Activated CD8-positive, alpha-beta T cell treated with anti-CD3 and anti-CD28 coated beads for 36 hours (primary cell): ENCODE measurements at regions not wholly inside any gene's neighbourhood (a gene's known extent, or its start where the extent isn't known, plus 50 kb on each side); places are given as distances from the start of the nearest gene placed in this dataset.

ENCODE experiments used
- ATAC-seq: fragments of 200-7000 bp; cut with Tn5 transposase; one replicate; pipeline ENCODE4 v1.10.0; 2021; ENCODE audit warnings: mild to moderate bottlenecking, moderate library complexity
- CTCF ChIA-PET: fragments of 350-600 bp; sonication (Branson Sonifier 250); formaldehyde crosslinking; loops from one replicate; lab custom pipeline; 2021; ENCODE audit warnings: antibody characterized with exemption; lab: Charles Lee
- POLR2A ChIA-PET: fragments of 350-600 bp; sonication (Branson Sonifier 250); formaldehyde crosslinking; loops from one replicate; lab custom pipeline; 2021; ENCODE audit warnings: antibody characterized with exemption; lab: Charles Lee
- DNase-seq: peaks from one replicate; pipeline ENCODE4 v3.0.0-alpha.2; 2020
- H3K27ac Mint-ChIP-seq: one replicate; pipeline ENCODE4 v1.8.0; 2021; ENCODE audit warnings: mild to moderate bottlenecking, mixed read lengths
- H3K27me3 Mint-ChIP-seq: one replicate; pipeline ENCODE4 v1.8.0; 2021; ENCODE audit warnings: mixed read lengths
- H3K36me3 Mint-ChIP-seq: one replicate; pipeline ENCODE4 v1.8.0; 2021; ENCODE audit warnings: low read depth, mixed read lengths
- H3K4me1 Mint-ChIP-seq: one replicate; pipeline ENCODE4 v1.8.0; 2021; ENCODE audit warnings: low read depth, mixed read lengths
- H3K4me3 Mint-ChIP-seq: one replicate; pipeline ENCODE4 v1.8.0; 2021; ENCODE audit warnings: mild to moderate bottlenecking, moderate library complexity, mixed read lengths
- H3K9me3 Mint-ChIP-seq: one replicate; pipeline ENCODE4 v1.8.0; 2021; ENCODE audit warnings: mixed read lengths
- intact Hi-C: fragments of 100-400 bp; cut with micrococcal nuclease; formaldehyde crosslinking; loops from one replicate; pipeline ENCODE4 v1.10.0; 2022
- TF ChIP-seq, protein P1 (sequence below): fragments of 200-600 bp; IDR thresholded peaks from one replicate; pipeline ENCODE4 v1.8.0; 2022; ENCODE audit warnings: antibody characterized with exemption, mild to moderate bottlenecking

DNA sequence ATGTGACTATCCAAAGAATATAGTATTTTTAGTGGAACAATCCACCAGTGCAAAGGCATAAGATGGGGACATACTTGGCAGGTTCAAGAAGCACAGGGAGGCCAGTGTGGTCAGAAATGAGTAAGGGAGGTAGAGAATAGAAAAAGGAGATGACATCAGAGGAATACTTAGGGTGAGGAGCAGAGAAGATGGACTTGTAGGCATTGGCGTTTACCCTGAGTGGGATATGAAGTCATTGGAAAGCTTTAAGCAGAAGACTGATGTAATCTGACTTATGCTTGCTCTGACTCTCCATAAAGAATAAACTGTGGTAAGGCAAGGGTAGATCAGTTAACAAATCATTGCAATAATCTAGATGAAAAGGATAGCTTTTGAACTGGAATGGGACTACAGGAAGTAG lies 228.7 kb downstream of the GJA1 start:
- no peak overlapping the region for H3K27ac Mint-ChIP-seq
- H3K4me1 Mint-ChIP-seq, result no peaks in the 10 kb centered on the region
- no peak for ATAC-seq
- intact Hi-C loops, result no loop called here
- DNase-seq, result no peak
- no peaks in the 10 kb centered on the region for H3K27me3 Mint-ChIP-seq
- H3K4me3 Mint-ChIP-seq, result no peak overlapping the region
- H3K36me3 Mint-ChIP-seq, result no peaks in the 10 kb centered on the region
- ChIA-PET CTCF (no interaction called here), POLR2A (no interaction called here)
- no peaks in the 10 kb centered on the region for H3K9me3 Mint-ChIP-seq
- TF ChIP-seq, protein P1, sequence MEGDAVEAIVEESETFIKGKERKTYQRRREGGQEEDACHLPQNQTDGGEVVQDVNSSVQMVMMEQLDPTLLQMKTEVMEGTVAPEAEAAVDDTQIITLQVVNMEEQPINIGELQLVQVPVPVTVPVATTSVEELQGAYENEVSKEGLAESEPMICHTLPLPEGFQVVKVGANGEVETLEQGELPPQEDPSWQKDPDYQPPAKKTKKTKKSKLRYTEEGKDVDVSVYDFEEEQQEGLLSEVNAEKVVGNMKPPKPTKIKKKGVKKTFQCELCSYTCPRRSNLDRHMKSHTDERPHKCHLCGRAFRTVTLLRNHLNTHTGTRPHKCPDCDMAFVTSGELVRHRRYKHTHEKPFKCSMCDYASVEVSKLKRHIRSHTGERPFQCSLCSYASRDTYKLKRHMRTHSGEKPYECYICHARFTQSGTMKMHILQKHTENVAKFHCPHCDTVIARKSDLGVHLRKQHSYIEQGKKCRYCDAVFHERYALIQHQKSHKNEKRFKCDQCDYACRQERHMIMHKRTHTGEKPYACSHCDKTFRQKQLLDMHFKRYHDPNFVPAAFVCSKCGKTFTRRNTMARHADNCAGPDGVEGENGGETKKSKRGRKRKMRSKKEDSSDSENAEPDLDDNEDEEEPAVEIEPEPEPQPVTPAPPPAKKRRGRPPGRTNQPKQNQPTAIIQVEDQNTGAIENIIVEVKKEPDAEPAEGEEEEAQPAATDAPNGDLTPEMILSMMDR, result no peak

DNA sequence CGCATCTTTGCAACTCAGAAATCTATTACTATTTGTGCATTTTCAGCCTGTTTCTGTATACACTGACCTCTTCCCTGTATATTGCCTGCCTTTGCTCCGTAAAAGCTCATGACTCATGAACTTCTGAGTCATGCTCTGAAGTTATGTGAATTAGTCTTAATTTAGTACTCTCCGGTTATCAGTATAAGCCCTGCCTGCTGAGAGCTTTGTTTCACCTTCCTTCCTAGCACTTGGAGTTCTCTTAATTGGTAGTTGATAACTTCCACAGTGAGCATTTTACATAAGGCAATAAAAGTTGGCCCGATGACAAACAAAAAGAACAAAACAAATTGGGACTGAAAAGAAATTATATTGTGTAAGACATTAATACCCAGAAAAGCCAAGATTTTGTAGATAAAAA lies 231.4 kb downstream of the GJA1 start:
- CTCF ChIA-PET, result no interaction called here
- TF ChIP-seq, protein P1, result no peak
- no peak overlapping the region for H3K4me3 Mint-ChIP-seq
- POLR2A ChIA-PET, result no interaction called here
- ATAC-seq (no peak), DNase-seq (no peak)
- H3K4me1 Mint-ChIP-seq, result no peaks in the 10 kb centered on the region
- intact Hi-C loops, result no loop called here
- no peaks in the 10 kb centered on the region for H3K9me3 Mint-ChIP-seq
- no peaks in the 10 kb centered on the region for H3K36me3 Mint-ChIP-seq
- H3K27ac Mint-ChIP-seq, result no peak overlapping the region
- no peaks in the 10 kb centered on the region for H3K27me3 Mint-ChIP-seq

DNA sequence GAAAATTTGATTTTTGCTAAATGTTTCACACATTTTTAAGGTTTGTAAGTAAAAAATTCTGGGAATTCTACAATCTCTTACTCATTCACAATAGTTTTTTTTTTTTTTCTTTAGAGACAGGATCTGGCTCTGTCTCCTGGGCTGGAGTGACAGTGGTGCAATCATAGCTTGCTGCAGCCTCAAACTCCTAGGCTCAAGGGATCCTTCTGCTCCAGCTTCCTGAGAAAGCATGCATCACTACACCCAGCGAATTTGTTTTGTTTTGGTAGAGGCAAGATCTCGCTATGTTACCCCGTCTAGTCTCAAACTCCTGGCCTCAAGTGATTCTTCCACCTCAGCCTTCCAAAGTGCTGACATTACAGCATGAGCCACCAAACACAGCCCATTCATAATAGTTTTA lies 232.8 kb downstream of the GJA1 start:
- ATAC-seq (no peak), DNase-seq (no peak)
- no peaks in the 10 kb centered on the region for H3K9me3 Mint-ChIP-seq
- H3K27me3 Mint-ChIP-seq, result no peaks in the 10 kb centered on the region
- ChIA-PET CTCF (no interaction called here), POLR2A (no interaction called here)
- H3K36me3 Mint-ChIP-seq, result no peaks in the 10 kb centered on the region
- H3K4me1 Mint-ChIP-seq, result no peaks in the 10 kb centered on the region
- no peak overlapping the region for H3K27ac Mint-ChIP-seq
- intact Hi-C loops, result no loop called here
- TF ChIP-seq, protein P1, result no peak
- no peak overlapping the region for H3K4me3 Mint-ChIP-seq

DNA sequence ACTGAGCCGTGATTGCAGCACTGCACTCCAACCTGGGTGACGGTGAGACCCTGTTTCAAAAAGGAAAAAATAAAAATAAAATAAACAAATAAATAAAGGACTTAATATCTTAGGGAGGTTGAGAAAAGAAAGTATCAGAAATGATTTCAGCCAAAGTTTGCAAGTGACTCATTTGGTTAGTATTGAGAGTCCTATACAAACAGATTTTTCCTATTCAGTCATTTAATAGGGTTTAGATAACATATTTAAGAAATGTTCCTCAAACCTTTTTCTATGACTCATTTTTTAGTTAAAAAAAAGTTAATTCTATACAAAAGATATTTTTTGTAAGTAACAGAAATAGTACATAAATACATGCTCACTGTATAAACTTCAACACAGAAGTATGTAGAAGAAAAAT lies 235.1 kb downstream of the GJA1 start:
- Mint-ChIP-seq H3K36me3 (no peaks in the 10 kb centered on the region), H3K9me3 (no peaks in the 10 kb centered on the region), H3K4me3 (no peak overlapping the region), H3K27me3 (no peaks in the 10 kb centered on the region), H3K4me1 (no peaks in the 10 kb centered on the region), H3K27ac (no peak overlapping the region)
- ChIA-PET CTCF (no interaction called here), POLR2A (interaction anchor here (0.7 kb wide), 1 partner anchor 34 kb away, joined by 3 read pairs; no protein-coding TSS in a partner anchor)
- DNase-seq, result no peak
- intact Hi-C loops, result no loop called here
- ATAC-seq, result no peak
- TF ChIP-seq, protein P1, result no peak

DNA sequence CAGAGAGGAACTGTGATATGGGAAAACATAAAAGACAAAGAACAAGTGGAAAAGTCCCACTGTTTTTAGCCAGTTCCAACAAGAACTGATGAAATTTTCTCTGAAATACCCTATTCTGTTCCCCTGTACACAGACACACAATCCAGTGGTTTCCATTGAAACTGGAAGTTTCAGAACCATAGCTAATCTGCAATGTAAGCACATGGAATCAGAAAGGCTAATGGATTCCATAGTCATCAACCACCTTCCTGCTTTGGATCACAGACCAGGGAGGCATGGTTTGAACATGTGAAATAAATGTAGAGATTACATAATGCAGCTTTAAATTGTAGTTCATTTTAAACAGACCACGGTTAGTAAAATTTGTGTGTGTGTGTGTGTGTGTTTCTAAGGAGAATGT lies 242.1 kb downstream of the GJA1 start:
- ATAC-seq, result no peak
- ChIA-PET CTCF (no interaction called here), POLR2A (no interaction called here)
- H3K9me3 Mint-ChIP-seq, result no peaks in the 10 kb centered on the region
- no peaks in the 10 kb centered on the region for H3K36me3 Mint-ChIP-seq
- H3K27me3 Mint-ChIP-seq, result no peaks in the 10 kb centered on the region
- H3K4me3 Mint-ChIP-seq, result no peak overlapping the region
- intact Hi-C loops, result no loop called here
- TF ChIP-seq, protein P1, result no peak
- DNase-seq, result no peak
- H3K4me1 Mint-ChIP-seq, result no peaks in the 10 kb centered on the region
- no peak overlapping the region for H3K27ac Mint-ChIP-seq
